ENCODE measurements at regions not wholly inside any gene's neighbourhood (a gene's known extent, or its start where the extent isn't known, plus 50 kb on each side); places are given as distances from the start of the nearest gene placed in this dataset.

DNA sequence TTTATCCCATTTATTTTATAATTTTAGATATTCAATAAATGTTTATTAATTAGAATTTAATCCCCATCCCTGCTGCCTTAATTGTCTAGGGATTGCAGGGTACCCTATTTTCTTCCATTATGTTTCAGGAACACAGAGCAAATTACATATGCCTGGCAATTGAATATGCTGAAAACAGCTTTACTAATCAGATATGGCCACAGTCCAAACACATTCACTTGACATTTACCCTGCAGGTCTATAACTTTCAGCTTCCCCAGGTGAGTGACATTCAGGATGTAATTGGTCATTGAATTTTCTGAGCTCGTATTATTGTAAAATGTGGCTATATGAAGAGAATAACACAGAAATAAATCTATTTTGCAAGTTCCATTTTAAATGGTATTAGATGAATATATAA lies 218.7 kb upstream of the NDST4 start:
- TF ChIP-seq, protein P1, sequence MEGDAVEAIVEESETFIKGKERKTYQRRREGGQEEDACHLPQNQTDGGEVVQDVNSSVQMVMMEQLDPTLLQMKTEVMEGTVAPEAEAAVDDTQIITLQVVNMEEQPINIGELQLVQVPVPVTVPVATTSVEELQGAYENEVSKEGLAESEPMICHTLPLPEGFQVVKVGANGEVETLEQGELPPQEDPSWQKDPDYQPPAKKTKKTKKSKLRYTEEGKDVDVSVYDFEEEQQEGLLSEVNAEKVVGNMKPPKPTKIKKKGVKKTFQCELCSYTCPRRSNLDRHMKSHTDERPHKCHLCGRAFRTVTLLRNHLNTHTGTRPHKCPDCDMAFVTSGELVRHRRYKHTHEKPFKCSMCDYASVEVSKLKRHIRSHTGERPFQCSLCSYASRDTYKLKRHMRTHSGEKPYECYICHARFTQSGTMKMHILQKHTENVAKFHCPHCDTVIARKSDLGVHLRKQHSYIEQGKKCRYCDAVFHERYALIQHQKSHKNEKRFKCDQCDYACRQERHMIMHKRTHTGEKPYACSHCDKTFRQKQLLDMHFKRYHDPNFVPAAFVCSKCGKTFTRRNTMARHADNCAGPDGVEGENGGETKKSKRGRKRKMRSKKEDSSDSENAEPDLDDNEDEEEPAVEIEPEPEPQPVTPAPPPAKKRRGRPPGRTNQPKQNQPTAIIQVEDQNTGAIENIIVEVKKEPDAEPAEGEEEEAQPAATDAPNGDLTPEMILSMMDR (conservative IDR thresholded peaks at IDR 0.05; ENCODE audit: low read depth, low read length), result no peak
- TF ChIP-seq POLR2A (IDR thresholded peaks at IDR 0.05; ENCODE audit: low read depth, low read length) (no peak), RFX5 (IDR thresholded peaks at IDR 0.05; ENCODE audit: low read depth, low read length) (no peak), MXI1 (IDR thresholded peaks at IDR 0.05; ENCODE audit: borderline replicate concordance, low read depth, low read length) (no peak), MAZ (IDR thresholded peaks at IDR 0.05; ENCODE audit: borderline replicate concordance, low read depth, low read length) (no peak), RCOR1 (IDR thresholded peaks at IDR 0.05; ENCODE audit: insufficient replicate concordance, low read length) (no peak)

Data from IMR-90 (cell line).